ENCODE measurements at regions not wholly inside any gene's neighbourhood (a gene's known extent, or its start where the extent isn't known, plus 50 kb on each side); places are given as distances from the start of the nearest gene placed in this dataset.

GRCh38 chr18:41371156-41372045, 583.6 kb upstream of the PIK3C3 start:
- Histone ChIP-seq H3K9ac (ENCODE audit: low read length in 2 of 2) (no peak overlapping the region), H3K4me1 (ENCODE audit: control insufficient read depth, insufficient read depth, low read length) (no peaks in the 10 kb centered on the region), H3K4me3 (ENCODE audit: low read length in 2 of 2) (no peak overlapping the region), H3K36me3 (ENCODE audit: control insufficient read depth in 2 of 2, insufficient read depth in 2 of 2, low read length in 2 of 2) (no peaks in the 10 kb centered on the region), H3K9me3 (ENCODE audit: control insufficient read depth in 2 of 2, low read length in 2 of 2) (no peaks in the 10 kb centered on the region), H3K27me3 (ENCODE audit: control insufficient read depth in 1 of 2, insufficient read depth in 2 of 2, low read length in 2 of 2) (no peaks in the 10 kb centered on the region), H3K27ac (ENCODE audit: low read length) (no peak overlapping the region)

GRCh38 chr18:41370740-41371139, 584.3 kb upstream of the PIK3C3 start:
- no peaks in the 10 kb centered on the region for H3K4me1 ChIP-seq (ENCODE audit: control insufficient read depth, insufficient read depth, low read length)
- no peaks in the 10 kb centered on the region for H3K36me3 ChIP-seq (ENCODE audit: control insufficient read depth in 2 of 2, insufficient read depth in 2 of 2, low read length in 2 of 2)
- H3K27ac ChIP-seq (ENCODE audit: low read length): no peak overlapping the region
- H3K9me3 ChIP-seq (ENCODE audit: control insufficient read depth in 2 of 2, low read length in 2 of 2): no peaks in the 10 kb centered on the region
- H3K27me3 ChIP-seq (ENCODE audit: control insufficient read depth in 1 of 2, insufficient read depth in 2 of 2, low read length in 2 of 2): no peaks in the 10 kb centered on the region
- no peak overlapping the region for H3K4me3 ChIP-seq (ENCODE audit: low read length in 2 of 2)
- H3K9ac ChIP-seq (ENCODE audit: low read length in 2 of 2): no peak overlapping the region

- H3K36me3 ChIP-seq (ENCODE audit: control insufficient read depth in 2 of 2, insufficient read depth in 2 of 2, low read length in 2 of 2): no peaks in the 10 kb centered on the region
- no peak overlapping the region for H3K9ac ChIP-seq (ENCODE audit: low read length in 2 of 2)
- no peaks in the 10 kb centered on the region for H3K4me1 ChIP-seq (ENCODE audit: control insufficient read depth, insufficient read depth, low read length)
- no peaks in the 10 kb centered on the region for H3K27me3 ChIP-seq (ENCODE audit: control insufficient read depth in 1 of 2, insufficient read depth in 2 of 2, low read length in 2 of 2)
- H3K27ac ChIP-seq (ENCODE audit: low read length): no peak overlapping the region
- peaks cover 0 to 10% of the 10 kb centered on the region in 2 donors for H3K9me3 ChIP-seq (ENCODE audit: control insufficient read depth in 2 of 2, low read length in 2 of 2)
- H3K4me3 ChIP-seq (ENCODE audit: low read length in 2 of 2): no peak overlapping the region
Observed at GRCh38 chr18:41357708-41358107, 597.3 kb upstream of the PIK3C3 start.

- no peaks in the 10 kb centered on the region for H3K4me1 ChIP-seq (ENCODE audit: control insufficient read depth, insufficient read depth, low read length)
- peaks cover 0 to 9% of the 10 kb centered on the region in 2 donors for H3K9me3 ChIP-seq (ENCODE audit: control insufficient read depth in 2 of 2, low read length in 2 of 2)
- no peak overlapping the region for H3K4me3 ChIP-seq (ENCODE audit: low read length in 2 of 2)
- no peaks in the 10 kb centered on the region for H3K36me3 ChIP-seq (ENCODE audit: control insufficient read depth in 2 of 2, insufficient read depth in 2 of 2, low read length in 2 of 2)
- no peaks in the 10 kb centered on the region for H3K27me3 ChIP-seq (ENCODE audit: control insufficient read depth in 1 of 2, insufficient read depth in 2 of 2, low read length in 2 of 2)
- no peak overlapping the region for H3K27ac ChIP-seq (ENCODE audit: low read length)
- no peak overlapping the region for H3K9ac ChIP-seq (ENCODE audit: low read length in 2 of 2)
Observed at GRCh38 chr18:41353777-41354528, 601.1 kb upstream of the PIK3C3 start.

- no peaks in the 10 kb centered on the region for H3K27me3 ChIP-seq (ENCODE audit: control insufficient read depth in 1 of 2, insufficient read depth in 2 of 2, low read length in 2 of 2)
- H3K4me1 ChIP-seq (ENCODE audit: control insufficient read depth, insufficient read depth, low read length): no peaks in the 10 kb centered on the region
- H3K4me3 ChIP-seq (ENCODE audit: low read length in 2 of 2): no peak overlapping the region
Observed at GRCh38 chr18:41351430-41351829, 603.6 kb upstream of the PIK3C3 start.

GRCh38 chr18:41347057-41347456, 608.0 kb upstream of the PIK3C3 start:
- Histone ChIP-seq H3K4me3 (ENCODE audit: low read length in 2 of 2) (no peak overlapping the region), H3K4me1 (ENCODE audit: control insufficient read depth, insufficient read depth, low read length) (no peaks in the 10 kb centered on the region), H3K27me3 (ENCODE audit: control insufficient read depth in 1 of 2, insufficient read depth in 2 of 2, low read length in 2 of 2) (no peaks in the 10 kb centered on the region), H3K9ac (ENCODE audit: low read length in 2 of 2) (no peak overlapping the region), H3K36me3 (ENCODE audit: control insufficient read depth in 2 of 2, insufficient read depth in 2 of 2, low read length in 2 of 2) (no peaks in the 10 kb centered on the region), H3K9me3 (ENCODE audit: control insufficient read depth in 2 of 2, low read length in 2 of 2) (no peaks in the 10 kb centered on the region), H3K27ac (ENCODE audit: low read length) (no peak overlapping the region)

More at GRCh38 chr18:41351430-41351829, 603.6 kb upstream of the PIK3C3 start:
- Histone ChIP-seq H3K36me3 (ENCODE audit: control insufficient read depth in 2 of 2, insufficient read depth in 2 of 2, low read length in 2 of 2) (no peaks in the 10 kb centered on the region), H3K9ac (ENCODE audit: low read length in 2 of 2) (no peak overlapping the region), H3K27ac (ENCODE audit: low read length) (no peak overlapping the region), H3K9me3 (ENCODE audit: control insufficient read depth in 2 of 2, low read length in 2 of 2) (peaks cover 0 to 3% of the 10 kb centered on the region in 2 donors)

GRCh38 chr18:41343808-41344207, 611.2 kb upstream of the PIK3C3 start:
- no peaks in the 10 kb centered on the region for H3K27me3 ChIP-seq (ENCODE audit: control insufficient read depth in 1 of 2, insufficient read depth in 2 of 2, low read length in 2 of 2)
- no peaks in the 10 kb centered on the region for H3K9me3 ChIP-seq (ENCODE audit: control insufficient read depth in 2 of 2, low read length in 2 of 2)
- H3K36me3 ChIP-seq (ENCODE audit: control insufficient read depth in 2 of 2, insufficient read depth in 2 of 2, low read length in 2 of 2): no peaks in the 10 kb centered on the region
- no peak overlapping the region for H3K9ac ChIP-seq (ENCODE audit: low read length in 2 of 2)
- H3K27ac ChIP-seq (ENCODE audit: low read length): no peak overlapping the region
- no peaks in the 10 kb centered on the region for H3K4me1 ChIP-seq (ENCODE audit: control insufficient read depth, insufficient read depth, low read length)
- H3K4me3 ChIP-seq (ENCODE audit: low read length in 2 of 2): no peak overlapping the region

GRCh38 chr18:41338341-41338740, 616.7 kb upstream of the PIK3C3 start:
- H3K27me3 ChIP-seq (ENCODE audit: control insufficient read depth in 1 of 2, insufficient read depth in 2 of 2, low read length in 2 of 2): no peaks in the 10 kb centered on the region
- H3K4me1 ChIP-seq (ENCODE audit: control insufficient read depth, insufficient read depth, low read length): no peaks in the 10 kb centered on the region

GRCh38 chr18:41331661-41332060, 623.4 kb upstream of the PIK3C3 start:
- Histone ChIP-seq H3K9me3 (ENCODE audit: control insufficient read depth in 2 of 2, low read length in 2 of 2) (no peaks in the 10 kb centered on the region), H3K27me3 (ENCODE audit: control insufficient read depth in 1 of 2, insufficient read depth in 2 of 2, low read length in 2 of 2) (no peaks in the 10 kb centered on the region), H3K4me3 (ENCODE audit: low read length in 2 of 2) (no peak overlapping the region), H3K9ac (ENCODE audit: low read length in 2 of 2) (no peak overlapping the region), H3K27ac (ENCODE audit: low read length) (no peak overlapping the region), H3K36me3 (ENCODE audit: control insufficient read depth in 2 of 2, insufficient read depth in 2 of 2, low read length in 2 of 2) (no peaks in the 10 kb centered on the region), H3K4me1 (ENCODE audit: control insufficient read depth, insufficient read depth, low read length) (no peaks in the 10 kb centered on the region)

More at GRCh38 chr18:41338341-41338740, 616.7 kb upstream of the PIK3C3 start:
- Histone ChIP-seq H3K36me3 (ENCODE audit: control insufficient read depth in 2 of 2, insufficient read depth in 2 of 2, low read length in 2 of 2) (no peaks in the 10 kb centered on the region), H3K9ac (ENCODE audit: low read length in 2 of 2) (no peak overlapping the region), H3K27ac (ENCODE audit: low read length) (no peak overlapping the region), H3K4me3 (ENCODE audit: low read length in 2 of 2) (no peak overlapping the region), H3K9me3 (ENCODE audit: control insufficient read depth in 2 of 2, low read length in 2 of 2) (no peaks in the 10 kb centered on the region)

- Histone ChIP-seq H3K36me3 (ENCODE audit: control insufficient read depth in 2 of 2, insufficient read depth in 2 of 2, low read length in 2 of 2) (no peaks in the 10 kb centered on the region), H3K4me1 (ENCODE audit: control insufficient read depth, insufficient read depth, low read length) (no peaks in the 10 kb centered on the region), H3K4me3 (ENCODE audit: low read length in 2 of 2) (no peak overlapping the region), H3K27me3 (ENCODE audit: control insufficient read depth in 1 of 2, insufficient read depth in 2 of 2, low read length in 2 of 2) (no peaks in the 10 kb centered on the region), H3K9ac (ENCODE audit: low read length in 2 of 2) (no peak overlapping the region), H3K9me3 (ENCODE audit: control insufficient read depth in 2 of 2, low read length in 2 of 2) (no peaks in the 10 kb centered on the region), H3K27ac (ENCODE audit: low read length) (no peak overlapping the region)
Observed at GRCh38 chr18:41326311-41326710, 628.7 kb upstream of the PIK3C3 start.

GRCh38 chr18:41324934-41325333, 630.1 kb upstream of the PIK3C3 start:
- H3K9ac ChIP-seq (ENCODE audit: low read length in 2 of 2): no peak overlapping the region

More at GRCh38 chr18:41324934-41325333, 630.1 kb upstream of the PIK3C3 start:
- H3K27ac ChIP-seq (ENCODE audit: low read length): no peak overlapping the region
- no peaks in the 10 kb centered on the region for H3K9me3 ChIP-seq (ENCODE audit: control insufficient read depth in 2 of 2, low read length in 2 of 2)
- H3K36me3 ChIP-seq (ENCODE audit: control insufficient read depth in 2 of 2, insufficient read depth in 2 of 2, low read length in 2 of 2): no peaks in the 10 kb centered on the region
- H3K27me3 ChIP-seq (ENCODE audit: control insufficient read depth in 1 of 2, insufficient read depth in 2 of 2, low read length in 2 of 2): no peaks in the 10 kb centered on the region
- H3K4me1 ChIP-seq (ENCODE audit: control insufficient read depth, insufficient read depth, low read length): no peaks in the 10 kb centered on the region
- H3K4me3 ChIP-seq (ENCODE audit: low read length in 2 of 2): no peak overlapping the region

Data from stomach smooth muscle (tissue), 2 donors.